ENCODE measurements at regions not wholly inside any gene's neighbourhood (a gene's known extent, or its start where the extent isn't known, plus 50 kb on each side); places are given as distances from the start of the nearest gene placed in this dataset.
"Not testable (repeated sequence)": the region's sequence is repeated elsewhere in the genome, so short reads cannot be mapped to it uniquely, and the experiment has no call there.

GRCh38 chr2:3104958-3105813 lies 272.4 kb downstream of the EIPR1 start:
- TF ChIP-seq POLR2A (IDR thresholded peaks at IDR 0.05); CTCF (IDR thresholded peaks at IDR 0.05 in 4 of 5, conservative IDR thresholded peaks at IDR 0.05 in 1 of 5): not testable (repeated sequence)

All from gastrocnemius medialis (tissue), 4 donors.